ENCODE measurements at regions not wholly inside any gene's neighbourhood (a gene's known extent, or its start where the extent isn't known, plus 50 kb on each side); places are given as distances from the start of the nearest gene placed in this dataset.

GRCh38 chr5:35309365-35310130 is 79.3 kb upstream of the PRLR start:
- DNase-seq, result no peak

GRCh38 chr5:35308421-35308820 is 78.1 kb upstream of the PRLR start:
- no peak for DNase-seq

DNA sequence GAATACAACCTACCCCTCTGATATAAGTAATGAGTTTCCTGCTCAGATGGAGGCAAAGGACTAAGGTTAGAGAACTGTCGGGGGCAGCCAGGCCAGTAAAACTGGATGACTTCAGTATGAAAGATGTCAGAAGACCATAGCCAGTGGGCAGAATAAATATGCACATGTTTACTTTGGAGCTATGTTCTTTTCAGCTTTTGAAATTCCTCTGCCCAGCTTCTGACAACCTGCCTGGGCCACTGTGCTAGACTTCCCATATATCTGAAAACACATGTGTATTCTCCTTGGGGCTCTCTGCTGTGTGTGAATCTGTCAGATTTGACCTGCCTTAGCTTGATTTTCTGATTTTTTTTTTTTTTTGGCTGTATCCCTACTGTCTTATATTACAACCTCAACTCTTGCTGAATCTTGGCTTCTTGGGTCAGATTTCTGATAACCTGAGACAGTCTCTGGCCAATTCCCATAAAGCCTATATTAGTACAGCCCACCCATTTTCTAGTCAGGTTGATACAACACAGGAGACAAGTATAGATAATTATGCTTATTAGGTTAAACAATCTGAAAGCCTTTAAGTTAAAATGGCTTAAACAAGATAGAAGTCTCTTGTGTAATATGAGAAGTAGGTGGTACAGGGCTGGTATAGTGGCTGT is 76.6 kb upstream of the PRLR start:
- no peak for DNase-seq

- no peak for DNase-seq
Measured at GRCh38 chr5:35305336-35306020, 75.2 kb upstream of the PRLR start.

GRCh38 chr5:35304291-35304690 is 74.0 kb upstream of the PRLR start:
- no peak for DNase-seq

DNA sequence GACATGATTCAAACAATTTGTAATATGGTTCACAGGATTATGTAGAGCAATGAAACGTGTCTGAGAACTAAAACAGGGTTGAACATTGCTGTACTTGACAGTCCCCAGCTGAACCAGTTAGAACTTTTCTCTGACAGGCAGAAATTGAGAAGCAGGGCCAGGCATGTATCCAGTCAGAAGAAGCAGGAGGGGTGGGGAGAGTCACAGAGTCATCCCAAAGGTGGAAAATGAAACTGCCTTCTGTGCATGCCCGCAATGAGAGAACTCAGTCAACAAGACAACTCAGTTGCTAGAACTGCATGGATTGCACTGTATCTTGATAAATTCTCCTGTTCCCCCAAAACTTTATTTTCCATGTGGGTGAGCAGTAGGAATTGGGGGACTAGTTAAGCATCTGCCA is 72.9 kb upstream of the PRLR start:
- no peak for DNase-seq

DNA sequence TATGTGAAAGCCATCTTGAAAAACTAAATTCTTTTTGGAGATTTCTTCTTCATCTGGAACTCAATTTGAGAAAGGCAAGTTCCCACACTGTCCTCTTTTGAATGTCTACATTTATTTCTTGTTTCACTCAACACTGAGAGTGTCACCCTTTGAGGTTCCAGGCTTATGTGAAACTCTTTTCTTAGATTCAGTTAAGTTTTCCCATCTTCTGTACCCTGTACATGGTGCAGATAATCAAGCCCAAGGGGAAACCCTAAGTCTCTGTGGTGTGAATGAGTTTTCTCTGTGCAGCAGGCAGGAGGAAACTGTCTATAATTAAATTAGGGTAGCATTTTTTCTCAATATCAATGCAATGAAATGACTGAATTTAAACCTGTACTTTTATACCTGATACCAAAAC is 72.3 kb upstream of the PRLR start:
- DNase-seq, result no peak

- DNase-seq, result no peak
Measured at GRCh38 chr5:35297755-35298154, 67.5 kb upstream of the PRLR start.

DNA sequence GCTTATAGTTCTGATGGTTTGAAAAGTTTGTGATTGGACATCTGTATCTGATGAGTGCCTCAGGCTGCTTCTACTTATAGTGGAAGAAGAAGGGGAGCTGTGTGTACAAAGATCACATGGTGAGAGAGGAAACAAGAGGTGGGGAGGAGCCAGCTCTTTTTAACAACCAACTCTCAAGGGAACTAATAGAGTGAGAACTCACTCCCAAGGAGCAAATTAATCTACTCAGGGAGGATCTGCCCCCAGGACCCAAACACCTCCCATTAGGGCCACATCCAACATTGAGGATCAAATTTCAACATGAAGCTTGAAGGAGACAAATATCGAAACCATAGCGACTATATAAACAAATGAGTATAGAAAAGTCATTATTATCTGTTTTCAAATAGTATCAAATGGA is 64.7 kb upstream of the PRLR start:
- peak in 1 of 2 experiments; percentile 16 for DNase-seq

GRCh38 chr5:35294017-35294416 is 63.7 kb upstream of the PRLR start:
- no peak for DNase-seq

- DNase-seq, result no peak
Measured at GRCh38 chr5:35285435-35285834, 55.1 kb upstream of the PRLR start.

DNA sequence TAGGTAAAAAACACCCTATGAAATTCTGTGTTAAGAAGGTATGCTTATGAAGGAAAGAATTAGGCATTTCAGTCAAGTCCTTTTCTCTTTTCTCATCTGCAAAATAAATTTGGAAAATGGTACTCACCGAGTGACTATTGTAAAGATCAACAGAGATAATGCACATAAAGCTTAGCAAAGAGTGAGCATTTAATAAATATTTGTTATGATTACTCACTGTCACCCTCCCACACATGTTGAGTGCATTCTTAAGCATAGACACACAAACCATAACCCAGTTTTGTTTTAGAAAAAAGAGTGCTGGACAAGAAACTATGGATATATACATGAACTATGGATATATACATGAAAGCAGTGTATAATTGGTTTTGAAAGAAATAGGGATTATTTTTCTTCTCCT is 54.7 kb upstream of the PRLR start:
- no peak for DNase-seq

DNA sequence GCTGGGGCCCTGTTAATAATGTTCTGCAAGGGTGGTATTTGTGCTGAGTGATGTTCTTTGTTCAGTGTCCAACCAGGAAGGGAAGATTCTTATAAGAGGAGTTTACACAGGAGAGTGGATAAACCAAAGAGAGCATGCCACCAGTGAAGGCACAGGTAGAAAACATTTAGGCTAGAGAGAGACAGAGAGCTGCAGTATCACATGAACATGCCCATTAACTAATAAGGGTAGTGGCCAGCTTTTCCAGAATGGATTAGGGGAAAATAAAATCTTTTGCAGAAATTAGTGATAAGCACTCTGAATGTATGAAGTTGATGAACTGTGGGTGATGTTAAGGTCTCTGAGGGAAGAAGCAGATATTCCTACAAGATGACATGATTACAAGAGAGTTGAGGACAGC is 54.1 kb upstream of the PRLR start:
- DNase-seq, result no peak

GRCh38 chr5:35282810-35283209 is 52.5 kb upstream of the PRLR start:
- no peak for DNase-seq

- no peak for DNase-seq
Measured at GRCh38 chr5:35281613-35282012, 51.3 kb upstream of the PRLR start.
